ENCODE measurements at regions not wholly inside any gene's neighbourhood (a gene's known extent, or its start where the extent isn't known, plus 50 kb on each side); places are given as distances from the start of the nearest gene placed in this dataset.

DNA sequence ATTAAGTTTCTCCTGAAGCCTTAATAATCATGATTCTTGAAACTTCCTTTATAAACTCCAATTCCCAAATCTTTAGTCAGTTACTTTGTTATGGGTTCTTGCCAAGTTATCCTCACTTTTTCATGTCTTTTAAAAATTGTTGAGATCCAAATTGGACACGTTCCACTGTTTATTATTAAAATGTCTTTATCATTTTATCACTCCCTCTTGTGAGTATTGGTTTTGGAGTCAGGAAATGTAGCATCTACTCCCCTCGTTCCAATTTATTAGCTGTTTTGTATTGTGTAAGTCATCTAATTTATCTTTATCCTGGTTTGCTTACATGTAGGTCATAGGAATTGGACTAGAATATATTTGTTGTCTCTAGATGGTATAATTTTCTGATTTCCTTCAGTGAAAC is 213.1 kb upstream of the SLC39A10 start:
- TF ChIP-seq, protein P1, sequence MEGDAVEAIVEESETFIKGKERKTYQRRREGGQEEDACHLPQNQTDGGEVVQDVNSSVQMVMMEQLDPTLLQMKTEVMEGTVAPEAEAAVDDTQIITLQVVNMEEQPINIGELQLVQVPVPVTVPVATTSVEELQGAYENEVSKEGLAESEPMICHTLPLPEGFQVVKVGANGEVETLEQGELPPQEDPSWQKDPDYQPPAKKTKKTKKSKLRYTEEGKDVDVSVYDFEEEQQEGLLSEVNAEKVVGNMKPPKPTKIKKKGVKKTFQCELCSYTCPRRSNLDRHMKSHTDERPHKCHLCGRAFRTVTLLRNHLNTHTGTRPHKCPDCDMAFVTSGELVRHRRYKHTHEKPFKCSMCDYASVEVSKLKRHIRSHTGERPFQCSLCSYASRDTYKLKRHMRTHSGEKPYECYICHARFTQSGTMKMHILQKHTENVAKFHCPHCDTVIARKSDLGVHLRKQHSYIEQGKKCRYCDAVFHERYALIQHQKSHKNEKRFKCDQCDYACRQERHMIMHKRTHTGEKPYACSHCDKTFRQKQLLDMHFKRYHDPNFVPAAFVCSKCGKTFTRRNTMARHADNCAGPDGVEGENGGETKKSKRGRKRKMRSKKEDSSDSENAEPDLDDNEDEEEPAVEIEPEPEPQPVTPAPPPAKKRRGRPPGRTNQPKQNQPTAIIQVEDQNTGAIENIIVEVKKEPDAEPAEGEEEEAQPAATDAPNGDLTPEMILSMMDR (IDR thresholded peaks at IDR 0.05; ENCODE audit: extremely low read depth in 1 of 2, insufficient read depth in 1 of 2, low read depth in 1 of 2, low read length in 2 of 2): no peak
- TF ChIP-seq, protein P2, sequence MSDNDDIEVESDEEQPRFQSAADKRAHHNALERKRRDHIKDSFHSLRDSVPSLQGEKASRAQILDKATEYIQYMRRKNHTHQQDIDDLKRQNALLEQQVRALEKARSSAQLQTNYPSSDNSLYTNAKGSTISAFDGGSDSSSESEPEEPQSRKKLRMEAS (IDR thresholded peaks at IDR 0.05; ENCODE audit: insufficient read depth, insufficient read length): no peak
- no peak for TF ChIP-seq POLR2A (IDR thresholded peaks at IDR 0.05; ENCODE audit: low read depth, low read length)
- TF ChIP-seq JUN (IDR thresholded peaks at IDR 0.05; ENCODE audit: borderline replicate concordance, insufficient read depth, insufficient read length, low read depth): no peak
- no peak for TF ChIP-seq EZH2 (IDR thresholded peaks at IDR 0.05; ENCODE audit: borderline replicate concordance, low read depth, low read length, severe bottlenecking)
- TF ChIP-seq POLR2AphosphoS5 (IDR thresholded peaks at IDR 0.05; ENCODE audit: insufficient read depth, low read depth, low read length): no peak
- TF ChIP-seq MYC (IDR thresholded peaks at IDR 0.05; ENCODE audit: low read depth, low read length): no peak

Measured in endothelial cell of umbilical vein (primary cell).